Common myeloid progenitor, CD34-positive (primary cell): ENCODE measurements at regions not wholly inside any gene's neighbourhood (a gene's known extent, or its start where the extent isn't known, plus 50 kb on each side); places are given as distances from the start of the nearest gene placed in this dataset.
A peak's percentile ranks its signal among the peaks of the same experiment; 100 is the strongest.
"Not testable (repeated sequence)": the region's sequence is repeated elsewhere in the genome, so short reads cannot be mapped to it uniquely, and the experiment has no call there.

Source experiments
- CTCF ChIA-PET: fragments of 350-600 bp; sonication (Branson Sonifier 250); formaldehyde crosslinking; loops from one replicate; lab custom pipeline; 2021; ENCODE audit warnings: antibody characterized with exemption; lab: Charles Lee
- POLR2A ChIA-PET: fragments of 350-600 bp; sonication (Branson Sonifier 250); formaldehyde crosslinking; loops from one replicate; lab custom pipeline; 2021; ENCODE audit warnings: antibody characterized with exemption; lab: Charles Lee
- DNase-seq, 3 donors: peaks; one replicate each; pipeline versions ENCODE4 v3.0.0 to v3.0.0-alpha.2; 2013
- H3K27ac ChIP-seq, 2 experiments: 1 replicate in 1 of 2; 2 replicates in 1 of 2; pipeline ENCODE4 v1.7.0; 2013; ENCODE audit warnings: inconsistent platforms in 2 of 2, low read length in 2 of 2, mild to moderate bottlenecking in 2 of 2, low read depth in 1 of 2, moderate library complexity in 1 of 2; ENCODE audit not compliant: severe bottlenecking in 2 of 2, insufficient read depth in 1 of 2, poor library complexity in 1 of 2
- H3K27me3 ChIP-seq, 5 experiments: replicated peaks in 2 of 5; 1 replicate in 3 of 5; 2 replicates in 2 of 5; pipeline versions ENCODE4 v1.6.1 to v1.7.0; 2013; ENCODE audit warnings: low read length in 4 of 5, mild to moderate bottlenecking in 2 of 5, moderate library complexity in 2 of 5, inconsistent platforms in 1 of 5; ENCODE audit not compliant: insufficient read depth in 5 of 5, control insufficient read depth in 4 of 5
- H3K36me3 ChIP-seq, 4 experiments: 1 replicate in 2 of 4; 2 replicates in 2 of 4; pipeline versions ENCODE4 v1.6.1 to v1.7.0; 2013; ENCODE audit warnings: low read length in 3 of 4, control low read depth in 1 of 4, mild to moderate bottlenecking in 1 of 4; ENCODE audit not compliant: control insufficient read depth in 4 of 4, insufficient read depth in 4 of 4
- H3K4me1 ChIP-seq, 4 experiments: 1 replicate in 3 of 4; 2 replicates in 1 of 4; pipeline versions ENCODE4 v1.6.1 to v1.7.1; 2013; ENCODE audit warnings: low read length in 3 of 4, mild to moderate bottlenecking in 3 of 4, control low read depth in 1 of 4, inconsistent platforms in 1 of 4, moderate library complexity in 1 of 4; ENCODE audit not compliant: control insufficient read depth in 4 of 4, insufficient read depth in 4 of 4; ENCODE audit errors: control extremely low read depth in 1 of 4
- H3K4me3 ChIP-seq, 7 experiments: 1 replicate in 4 of 7; 2 replicates in 3 of 7; pipeline versions ENCODE4 v1.5.1 to v1.7.0; 2013; ENCODE audit warnings: mild to moderate bottlenecking in 7 of 7, low read length in 6 of 7, moderate library complexity in 6 of 7, inconsistent platforms in 2 of 7, low read depth in 2 of 7, control low read depth in 1 of 7; ENCODE audit not compliant: insufficient read depth in 4 of 7, control insufficient read depth in 1 of 7; ENCODE audit errors: extremely low read depth in 1 of 7
- H3K9me3 ChIP-seq, 5 experiments: 1 replicate in 4 of 5; 2 replicates in 1 of 5; pipeline versions ENCODE4 v1.6.1 to v1.7.1; 2013; ENCODE audit warnings: low read length in 4 of 5, mild to moderate bottlenecking in 2 of 5, inconsistent platforms in 1 of 5, low read depth in 1 of 5, moderate library complexity in 1 of 5; ENCODE audit not compliant: control insufficient read depth in 4 of 5, insufficient read depth in 2 of 5; ENCODE audit errors: control extremely low read depth in 1 of 5
- WGBS: methylation state at CpG from one replicate; pipeline ENCODE4 v1.1.5; 2013; ENCODE audit not compliant: insufficient coverage; 5-methylcytosine and 5-hydroxymethylcytosine counted together

DNA sequence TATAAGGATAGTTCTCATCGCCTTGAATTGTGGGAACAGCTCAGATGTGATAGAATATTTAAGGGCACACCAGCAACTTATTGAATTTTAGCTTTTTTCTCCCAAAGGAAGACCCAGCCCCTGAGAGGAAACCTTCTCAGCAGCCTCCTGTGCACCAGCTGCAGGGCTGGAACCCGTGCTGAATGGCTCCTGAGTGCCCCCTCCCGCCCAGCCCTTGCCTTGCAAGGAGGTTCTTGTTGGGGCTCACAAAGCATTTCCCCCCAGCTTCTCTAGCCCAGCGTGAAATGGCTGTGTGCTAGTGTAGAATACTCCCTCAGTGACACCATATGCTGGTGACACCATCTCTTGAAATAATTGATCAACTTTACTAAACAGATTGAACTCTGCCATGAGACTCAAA lies 1227.4 kb downstream of the TMEM121 start:
- CTCF ChIA-PET, H3K4me1 ChIP-seq, H3K9me3 ChIP-seq, DNase-seq, H3K27ac ChIP-seq, H3K4me3 ChIP-seq, POLR2A ChIA-PET, H3K36me3 ChIP-seq, H3K27me3 ChIP-seq: not testable (repeated sequence)
- WGBS: no CpG with 5 or more reads among the region's 4 CpGs

DNA sequence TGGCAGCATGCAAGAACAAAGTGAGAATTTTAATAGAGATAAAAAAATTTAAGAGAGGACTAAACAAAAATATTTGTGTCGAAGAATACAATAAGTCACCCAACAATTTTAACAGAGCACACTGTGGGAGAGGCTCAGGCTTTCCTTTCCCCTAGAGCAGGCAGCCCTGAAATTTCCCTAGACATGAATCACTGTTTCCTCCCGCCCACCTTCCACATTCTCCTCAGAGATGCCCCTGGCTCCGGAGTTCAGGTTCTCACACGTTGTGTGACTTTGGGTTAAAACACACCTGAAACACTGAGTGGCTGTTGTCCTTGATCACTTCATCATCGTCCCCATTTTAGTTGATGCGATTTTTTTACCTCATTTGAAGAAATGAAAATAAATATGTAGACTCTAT lies 1231.1 kb downstream of the TMEM121 start:
- WGBS: 86% methylated on average over 2 of the region's 6 CpGs
- H3K4me3 ChIP-seq, H3K9me3 ChIP-seq, H3K36me3 ChIP-seq, H3K27me3 ChIP-seq, POLR2A ChIA-PET, DNase-seq, H3K27ac ChIP-seq, CTCF ChIA-PET, H3K4me1 ChIP-seq: not testable (repeated sequence)

DNA sequence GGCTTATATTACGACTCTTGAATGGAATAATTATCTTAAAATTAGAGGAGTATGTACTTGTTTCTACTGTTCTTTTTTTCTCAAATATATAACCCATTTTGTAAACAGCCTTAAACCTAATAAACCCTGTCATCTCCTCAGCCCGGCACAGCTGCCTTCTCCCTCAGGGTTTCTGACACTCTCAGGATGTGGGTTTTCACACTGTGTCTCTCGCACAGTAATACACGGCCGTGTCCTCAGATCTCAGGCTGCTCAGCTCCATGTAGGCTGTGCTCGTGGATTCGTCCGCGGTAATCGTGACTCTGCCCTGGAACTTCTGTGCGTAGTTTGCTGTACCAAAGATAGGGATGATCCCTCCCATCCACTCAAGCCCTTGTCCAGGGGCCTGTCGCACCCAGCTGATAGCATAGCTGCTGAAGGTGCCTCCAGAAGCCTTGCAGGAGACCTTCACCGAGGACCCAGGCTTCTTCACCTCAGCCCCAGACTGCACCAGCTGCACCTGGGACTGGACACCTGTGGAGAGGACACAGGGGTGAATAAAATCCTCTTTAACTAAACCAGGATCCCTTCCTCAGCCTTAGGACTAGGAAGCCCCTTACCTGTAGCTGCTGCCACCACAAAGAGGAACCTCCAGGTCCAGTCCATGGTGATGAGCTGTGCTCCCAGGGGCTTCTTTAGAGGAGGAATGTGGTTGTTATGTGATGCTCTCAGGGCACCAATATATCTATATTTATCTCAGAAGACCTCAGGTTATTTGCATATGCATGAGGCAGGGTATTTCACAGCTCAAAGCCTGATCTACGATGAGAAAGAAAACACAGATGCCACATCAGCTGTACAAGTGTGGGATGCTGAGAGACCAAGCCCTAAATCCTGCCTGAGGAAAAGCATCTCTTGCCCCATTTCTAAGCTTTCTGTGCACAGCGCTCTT lies 1235.8 kb downstream of the TMEM121 start:
- no CpG with 5 or more reads among the region's 15 CpGs for WGBS
- H3K27me3 ChIP-seq, H3K36me3 ChIP-seq, H3K4me3 ChIP-seq, H3K9me3 ChIP-seq, POLR2A ChIA-PET, H3K27ac ChIP-seq: not testable (repeated sequence)
- H3K4me1 ChIP-seq: peaks cover 0 to 18% (median 13%) of the 10 kb centered on the region in 4 experiments
- CTCF ChIA-PET: interaction anchor here (0.9 kb wide), 1 partner anchor 110 kb away, joined by 3 read pairs; no protein-coding TSS in a partner anchor
- peak in 2 of 3 donors; percentile 14 to 41 for DNase-seq

DNA sequence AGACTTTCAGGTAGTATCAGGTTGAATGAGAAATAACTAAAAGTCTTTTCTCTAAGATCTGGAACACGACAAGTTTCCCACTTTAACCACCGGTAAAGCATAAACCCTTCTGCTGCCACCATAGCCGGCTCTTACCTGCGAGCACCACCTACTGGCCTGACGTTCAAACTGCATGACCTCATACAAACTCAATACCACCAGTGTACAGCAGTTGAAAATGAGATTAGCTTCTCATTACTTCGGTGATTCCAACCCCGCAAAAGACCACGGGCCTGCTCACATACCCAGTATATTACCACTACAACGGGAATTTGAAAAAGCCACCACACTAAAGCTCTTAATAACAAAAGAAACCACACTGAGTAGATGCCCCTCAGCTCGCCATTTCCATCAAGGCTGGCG lies 1238.6 kb downstream of the TMEM121 start:
- CTCF ChIA-PET: interaction anchor here (2.2 kb wide), 1 partner anchor 26 kb away, joined by 7 read pairs; no protein-coding TSS in a partner anchor

DNA sequence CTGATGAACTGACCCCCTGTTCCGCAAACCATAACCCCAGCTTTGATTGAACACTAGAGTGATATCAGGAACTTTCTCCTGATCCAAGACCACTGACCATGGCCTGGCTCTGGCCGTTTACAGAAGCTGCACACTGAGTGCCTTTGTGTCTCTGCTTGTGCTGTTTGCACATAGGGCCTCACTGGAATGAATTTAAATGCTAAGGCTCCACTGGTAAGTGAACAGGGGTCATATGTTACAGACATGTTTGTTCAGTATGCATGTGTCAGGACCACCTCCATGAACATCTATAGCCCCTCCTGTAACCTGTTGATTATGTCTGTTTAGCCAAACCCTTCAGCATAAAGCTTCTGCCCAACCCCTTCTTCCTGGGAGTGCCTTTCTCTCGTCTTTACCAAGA lies 1239.8 kb downstream of the TMEM121 start:
- ChIA-PET POLR2A (no interaction called here), CTCF (interaction anchor here (1.0 to 2.2 kb wide), 6 partner anchors 24 to 128 kb away, joined by 3 to 7 read pairs (median 4); no protein-coding TSS in a partner anchor)
- Histone ChIP-seq H3K4me3 (peak overlapping the region in 3 of 7 experiments; percentile 23 to 36 (median 24)), H3K27me3 (no peaks in the 10 kb centered on the region), H3K36me3 (no peaks in the 10 kb centered on the region), H3K9me3 (no peaks in the 10 kb centered on the region), H3K27ac (peak overlapping the region in 1 of 2 experiments; percentile 49), H3K4me1 (peaks cover 0 to 37% (median 17%) of the 10 kb centered on the region in 4 experiments)
- WGBS: 47% methylated on average over 2 of the region's 3 CpGs
- DNase-seq: no peak

More for the DNA sequence above, 1238.6 kb downstream of the TMEM121 start:
- H3K9me3 ChIP-seq, H3K27ac ChIP-seq, H3K27me3 ChIP-seq, H3K36me3 ChIP-seq, POLR2A ChIA-PET, H3K4me3 ChIP-seq: not testable (repeated sequence)
- DNase-seq: peak; percentile 26 to 68 (median 67)
- 100% methylated on average over 2 of the region's 11 CpGs for WGBS
- H3K4me1 ChIP-seq: peaks cover 0 to 33% (median 16%) of the 10 kb centered on the region in 4 experiments

DNA sequence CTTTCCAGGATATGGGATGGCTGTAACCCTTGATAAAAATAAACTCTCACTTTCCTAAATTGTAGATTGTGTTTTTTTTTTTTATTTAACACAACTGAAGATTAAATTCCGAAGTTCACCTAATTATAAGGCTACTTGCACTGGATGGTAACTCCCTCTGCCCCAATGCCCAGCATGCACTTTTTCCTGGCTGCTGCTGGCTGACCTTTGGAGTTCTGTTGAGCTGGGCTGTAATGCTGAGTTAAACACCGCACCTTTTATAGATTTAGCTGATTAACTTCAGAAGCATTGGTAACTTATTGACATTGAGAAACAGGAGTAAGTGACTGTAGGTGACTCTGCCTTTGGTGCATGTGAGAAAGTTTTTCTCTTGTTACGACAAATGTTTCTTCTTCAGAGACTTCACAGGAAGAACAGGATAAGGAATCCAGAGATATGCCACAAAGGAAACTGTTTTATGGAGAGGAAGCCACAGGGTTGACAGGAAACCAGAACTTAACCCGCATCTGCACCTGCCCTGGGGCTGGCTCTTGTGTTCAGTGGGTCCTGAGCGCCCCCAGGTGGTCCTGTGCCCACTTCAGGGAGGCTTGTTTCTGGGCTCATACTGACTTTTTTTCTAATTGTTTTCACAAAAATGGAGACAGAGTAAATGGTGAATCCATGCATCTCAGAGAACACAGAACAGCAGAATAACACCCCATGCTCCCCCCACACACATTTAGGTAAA lies 1240.3 kb downstream of the TMEM121 start:
- Histone ChIP-seq H3K4me3 (peak overlapping the region in 4 of 7 experiments; percentile 6 to 36 (median 28)), H3K4me1 (peaks cover 0 to 37% (median 17%) of the 10 kb centered on the region in 4 experiments), H3K27ac (peak overlapping the region in 1 of 2 experiments; percentile 49)
- H3K36me3 ChIP-seq, POLR2A ChIA-PET, H3K9me3 ChIP-seq, H3K27me3 ChIP-seq: not testable (repeated sequence)
- WGBS: 0% methylated on average over 3 of the region's 5 CpGs
- CTCF ChIA-PET: interaction anchor here (1.0 to 2.2 kb wide), 6 partner anchors 24 to 128 kb away, joined by 3 to 7 read pairs (median 4); no protein-coding TSS in a partner anchor
- peak; percentile 84 to 92 (median 92) for DNase-seq
